Neural cell (in vitro differentiated cells): ENCODE measurements at regions not wholly inside any gene's neighbourhood (a gene's known extent, or its start where the extent isn't known, plus 50 kb on each side); places are given as distances from the start of the nearest gene placed in this dataset.

Experiments
- H2AFZ ChIP-seq: fragments of 200-600, 300-800 bp; sonication (generic), shearing (Covaris generic); 2 replicates; pipeline ENCODE4 v1.6.0; 2014; ENCODE audit warnings: low read depth, mild to moderate bottlenecking, antibody characterized with exemption, low read length, moderate library complexity
- H3F3A ChIP-seq: fragments of 200-600 bp; shearing (Covaris generic); 2 replicates; pipeline ENCODE4 v1.6.1; 2016; ENCODE audit warnings: mild to moderate bottlenecking, moderate library complexity, mixed read lengths, antibody characterized with exemption, low read length; ENCODE audit not compliant: insufficient read depth, poor library complexity, severe bottlenecking
- H3K27ac ChIP-seq: fragments of 200-600, 300-800 bp; sonication (generic), shearing (Covaris generic); 2 replicates; pipeline ENCODE4 v1.5.1; 2014; ENCODE audit warnings: mild to moderate bottlenecking, low read length, moderate library complexity
- H3K27me3 ChIP-seq: fragments of 300-800, 200-600 bp; sonication (generic), shearing (Covaris generic); 2 replicates; pipeline ENCODE4 v1.6.0; 2014; ENCODE audit warnings: mild to moderate bottlenecking, low read depth, low read length, moderate library complexity; ENCODE audit not compliant: insufficient read depth
- H3K36me3 ChIP-seq: fragments of 300-800, 200-600 bp; sonication (generic), shearing (Covaris generic); 2 replicates; pipeline ENCODE4 v1.5.1; 2014; ENCODE audit warnings: mild to moderate bottlenecking, antibody characterized with exemption, low read length, moderate library complexity; ENCODE audit not compliant: insufficient read depth
- H3K4me2 ChIP-seq: fragments of 300-800, 200-600 bp; sonication (generic), shearing (Covaris generic); 2 replicates; pipeline ENCODE4 v1.6.0; 2014; ENCODE audit warnings: mild to moderate bottlenecking, low read length
- H3K4me3 ChIP-seq: fragments of 300-800, 200-600 bp; sonication (generic), shearing (Covaris generic); 2 replicates; pipeline ENCODE4 v1.5.1; 2014; ENCODE audit warnings: mild to moderate bottlenecking, low read length, moderate library complexity
- H3K79me2 ChIP-seq: fragments of 200-600 bp; shearing (Covaris generic); replicated peaks from 2 replicates; pipeline ENCODE4 v1.6.0; 2014; ENCODE audit warnings: mild to moderate bottlenecking, low read length, moderate library complexity; ENCODE audit not compliant: insufficient read depth
- H3K9ac ChIP-seq: fragments of 300-800, 200-600 bp; sonication (generic), shearing (Covaris generic); 2 replicates; pipeline ENCODE4 v1.6.1; 2016; ENCODE audit warnings: mild to moderate bottlenecking, low read length, mixed read lengths
- H3K9me2 ChIP-seq: fragments of 200-600 bp; shearing (Covaris generic); 2 replicates; pipeline ENCODE4 v1.6.1; 2016; ENCODE audit warnings: mild to moderate bottlenecking, low read length, mixed read lengths; ENCODE audit not compliant: insufficient read depth
- H3K9me3 ChIP-seq: fragments of 200-600, 300-800 bp; sonication (generic), shearing (Covaris generic); 2 replicates; pipeline ENCODE4 v1.6.1; 2016; ENCODE audit warnings: mild to moderate bottlenecking, mixed run types, low read length, moderate library complexity, mixed read lengths
- H4K20me1 ChIP-seq: fragments of 200-600 bp; shearing (Covaris generic); 2 replicates; pipeline ENCODE4 v1.6.1; 2016; ENCODE audit warnings: mild to moderate bottlenecking, mixed run types; ENCODE audit not compliant: insufficient read depth
- CTCF ChIP-seq: fragments of 450-650 bp; IDR thresholded peaks from 2 replicates; pipeline ENCODE4 v1.5.1; 2014; ENCODE audit warnings: antibody characterized with exemption, mild to moderate bottlenecking, moderate library complexity; ENCODE audit not compliant: poor library complexity, severe bottlenecking
- EP300 ChIP-seq: fragments of 450-650 bp; conservative IDR thresholded peaks from 2 replicates; pipeline ENCODE4 v1.6.1; 2014; ENCODE audit warnings: antibody characterized with exemption, mild to moderate bottlenecking, moderate library complexity; ENCODE audit not compliant: poor library complexity, severe bottlenecking
- EZH2 ChIP-seq: fragments of 200-600, 300-800 bp; shearing (Covaris generic), sonication (generic); IDR thresholded peaks from 2 replicates; pipeline ENCODE4 v1.6.1; 2014; ENCODE audit warnings: antibody characterized with exemption, low read length, borderline replicate concordance, mild to moderate bottlenecking; ENCODE audit not compliant: insufficient read depth, poor library complexity, severe bottlenecking
- MXI1 ChIP-seq: fragments of 450-650 bp; conservative IDR thresholded peaks from 2 replicates; pipeline ENCODE4 v1.6.1; 2014; ENCODE audit warnings: antibody characterized with exemption, mild to moderate bottlenecking; ENCODE audit not compliant: poor library complexity, severe bottlenecking
- POLR2AphosphoS5 ChIP-seq: IDR thresholded peaks from 2 replicates; pipeline ENCODE4 v1.6.1; 2012
- RAD21 ChIP-seq: fragments of 450-650 bp; conservative IDR thresholded peaks from 2 replicates; pipeline ENCODE4 v1.6.1; 2014; ENCODE audit warnings: antibody characterized with exemption, mild to moderate bottlenecking, moderate library complexity
- SMC3 ChIP-seq: fragments of 450-650 bp; conservative IDR thresholded peaks from 2 replicates; pipeline ENCODE4 v1.6.1; 2014; ENCODE audit warnings: antibody characterized with exemption, mild to moderate bottlenecking, moderate library complexity; ENCODE audit not compliant: poor library complexity
- TAF1 ChIP-seq: IDR thresholded peaks from 2 replicates; pipeline ENCODE4 v1.6.1; 2012; ENCODE audit warnings: low read depth
- TF ChIP-seq, protein P1 (sequence below): IDR thresholded peaks from 2 replicates; pipeline ENCODE4 v1.6.1; 2012; ENCODE audit warnings: borderline replicate concordance

GRCh38 chr4:145307120-145307519, 126.7 kb upstream of the OTUD4 start:
- H3K36me3 ChIP-seq, result no peaks in the 10 kb centered on the region
- H3K9me3 ChIP-seq, result no peaks in the 10 kb centered on the region
- no peak for TF ChIP-seq MXI1
- H3K9ac ChIP-seq, result no peak overlapping the region
- H2AFZ ChIP-seq, result no peak overlapping the region
- H3K4me3 ChIP-seq, result no peak overlapping the region
- no peaks in the 10 kb centered on the region for H3F3A ChIP-seq
- no peaks in the 10 kb centered on the region for H3K9me2 ChIP-seq
- no peaks in the 10 kb centered on the region for H4K20me1 ChIP-seq
- H3K4me2 ChIP-seq, result no peak overlapping the region
- H3K27me3 ChIP-seq, result no peaks in the 10 kb centered on the region
- no peak overlapping the region for H3K27ac ChIP-seq
- no peaks in the 10 kb centered on the region for H3K79me2 ChIP-seq

- TF ChIP-seq MXI1 (no peak), EZH2 (no peak), POLR2AphosphoS5 (no peak), RAD21 (no peak), TAF1 (no peak), SMC3 (no peak), EP300 (no peak), CTCF (no peak)
- TF ChIP-seq, protein P1, sequence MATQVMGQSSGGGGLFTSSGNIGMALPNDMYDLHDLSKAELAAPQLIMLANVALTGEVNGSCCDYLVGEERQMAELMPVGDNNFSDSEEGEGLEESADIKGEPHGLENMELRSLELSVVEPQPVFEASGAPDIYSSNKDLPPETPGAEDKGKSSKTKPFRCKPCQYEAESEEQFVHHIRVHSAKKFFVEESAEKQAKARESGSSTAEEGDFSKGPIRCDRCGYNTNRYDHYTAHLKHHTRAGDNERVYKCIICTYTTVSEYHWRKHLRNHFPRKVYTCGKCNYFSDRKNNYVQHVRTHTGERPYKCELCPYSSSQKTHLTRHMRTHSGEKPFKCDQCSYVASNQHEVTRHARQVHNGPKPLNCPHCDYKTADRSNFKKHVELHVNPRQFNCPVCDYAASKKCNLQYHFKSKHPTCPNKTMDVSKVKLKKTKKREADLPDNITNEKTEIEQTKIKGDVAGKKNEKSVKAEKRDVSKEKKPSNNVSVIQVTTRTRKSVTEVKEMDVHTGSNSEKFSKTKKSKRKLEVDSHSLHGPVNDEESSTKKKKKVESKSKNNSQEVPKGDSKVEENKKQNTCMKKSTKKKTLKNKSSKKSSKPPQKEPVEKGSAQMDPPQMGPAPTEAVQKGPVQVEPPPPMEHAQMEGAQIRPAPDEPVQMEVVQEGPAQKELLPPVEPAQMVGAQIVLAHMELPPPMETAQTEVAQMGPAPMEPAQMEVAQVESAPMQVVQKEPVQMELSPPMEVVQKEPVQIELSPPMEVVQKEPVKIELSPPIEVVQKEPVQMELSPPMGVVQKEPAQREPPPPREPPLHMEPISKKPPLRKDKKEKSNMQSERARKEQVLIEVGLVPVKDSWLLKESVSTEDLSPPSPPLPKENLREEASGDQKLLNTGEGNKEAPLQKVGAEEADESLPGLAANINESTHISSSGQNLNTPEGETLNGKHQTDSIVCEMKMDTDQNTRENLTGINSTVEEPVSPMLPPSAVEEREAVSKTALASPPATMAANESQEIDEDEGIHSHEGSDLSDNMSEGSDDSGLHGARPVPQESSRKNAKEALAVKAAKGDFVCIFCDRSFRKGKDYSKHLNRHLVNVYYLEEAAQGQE, result no peak
- Histone ChIP-seq H3F3A (no peaks in the 10 kb centered on the region), H3K36me3 (no peaks in the 10 kb centered on the region), H3K9me2 (no peaks in the 10 kb centered on the region), H4K20me1 (no peaks in the 10 kb centered on the region), H3K4me3 (no peak overlapping the region), H3K27ac (no peak overlapping the region), H3K4me2 (no peak overlapping the region), H3K9me3 (no peaks in the 10 kb centered on the region), H3K79me2 (no peaks in the 10 kb centered on the region), H2AFZ (no peak overlapping the region), H3K9ac (no peak overlapping the region), H3K27me3 (no peaks in the 10 kb centered on the region)
These were observed 122.3 kb upstream of the OTUD4 start for GRCh38 chr4:145302725-145303124.
